ENCODE measurements at regions not wholly inside any gene's neighbourhood (a gene's known extent, or its start where the extent isn't known, plus 50 kb on each side); places are given as distances from the start of the nearest gene placed in this dataset.
"Not testable (repeated sequence)": the region's sequence is repeated elsewhere in the genome, so short reads cannot be mapped to it uniquely, and the experiment has no call there.

GRCh38 chr3:81829272-81829671 lies 67.8 kb upstream of the GBE1 start:
- TF ChIP-seq, protein P1, sequence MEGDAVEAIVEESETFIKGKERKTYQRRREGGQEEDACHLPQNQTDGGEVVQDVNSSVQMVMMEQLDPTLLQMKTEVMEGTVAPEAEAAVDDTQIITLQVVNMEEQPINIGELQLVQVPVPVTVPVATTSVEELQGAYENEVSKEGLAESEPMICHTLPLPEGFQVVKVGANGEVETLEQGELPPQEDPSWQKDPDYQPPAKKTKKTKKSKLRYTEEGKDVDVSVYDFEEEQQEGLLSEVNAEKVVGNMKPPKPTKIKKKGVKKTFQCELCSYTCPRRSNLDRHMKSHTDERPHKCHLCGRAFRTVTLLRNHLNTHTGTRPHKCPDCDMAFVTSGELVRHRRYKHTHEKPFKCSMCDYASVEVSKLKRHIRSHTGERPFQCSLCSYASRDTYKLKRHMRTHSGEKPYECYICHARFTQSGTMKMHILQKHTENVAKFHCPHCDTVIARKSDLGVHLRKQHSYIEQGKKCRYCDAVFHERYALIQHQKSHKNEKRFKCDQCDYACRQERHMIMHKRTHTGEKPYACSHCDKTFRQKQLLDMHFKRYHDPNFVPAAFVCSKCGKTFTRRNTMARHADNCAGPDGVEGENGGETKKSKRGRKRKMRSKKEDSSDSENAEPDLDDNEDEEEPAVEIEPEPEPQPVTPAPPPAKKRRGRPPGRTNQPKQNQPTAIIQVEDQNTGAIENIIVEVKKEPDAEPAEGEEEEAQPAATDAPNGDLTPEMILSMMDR (IDR thresholded peaks at IDR 0.05), result not testable (repeated sequence)
- not testable (repeated sequence) for TF ChIP-seq POLR2A (IDR thresholded peaks at IDR 0.05)

Data from heart left ventricle (tissue), 13 donors.